Activated CD4-positive, alpha-beta memory T cell treated with anti-CD3 and anti-CD28 coated beads, Interleukin-2, amount 10 ng/mL, durations not matched to agents 7 days and 5 days (primary cell): ENCODE measurements at regions not wholly inside any gene's neighbourhood (a gene's known extent, or its start where the extent isn't known, plus 50 kb on each side); places are given as distances from the start of the nearest gene placed in this dataset.
"Not testable (repeated sequence)": the region's sequence is repeated elsewhere in the genome, so short reads cannot be mapped to it uniquely, and the experiment has no call there.

ENCODE experiments used
- CTCF ChIA-PET: fragments of 350-600 bp; sonication (Branson Sonifier 250); formaldehyde crosslinking; loops from one replicate; lab custom pipeline; 2021; ENCODE audit warnings: antibody characterized with exemption, inconsistent platforms; lab: Charles Lee
- POLR2A ChIA-PET: fragments of 350-600 bp; sonication (Branson Sonifier 250); formaldehyde crosslinking; loops from one replicate; lab custom pipeline; 2021; ENCODE audit warnings: antibody characterized with exemption; lab: Charles Lee
- DNase-seq: peaks from one replicate; pipeline ENCODE4 v3.0.0-alpha.2; 2020
- H3K27ac Mint-ChIP-seq: one replicate; pipeline ENCODE4 v1.8.0; 2021; ENCODE audit warnings: mild to moderate bottlenecking, mixed read lengths
- H3K27me3 Mint-ChIP-seq: one replicate; pipeline ENCODE4 v1.8.0; 2021; ENCODE audit warnings: mixed read lengths
- H3K36me3 Mint-ChIP-seq: one replicate; pipeline ENCODE4 v1.8.0; 2021; ENCODE audit warnings: low read depth, mixed read lengths
- H3K4me1 Mint-ChIP-seq: one replicate; pipeline ENCODE4 v1.8.0; 2021; ENCODE audit warnings: mixed read lengths
- H3K4me3 Mint-ChIP-seq: one replicate; pipeline ENCODE4 v1.8.0; 2021; ENCODE audit warnings: mild to moderate bottlenecking, mixed read lengths
- H3K9me3 Mint-ChIP-seq: one replicate; pipeline ENCODE4 v1.8.0; 2021; ENCODE audit warnings: mixed read lengths

DNA sequence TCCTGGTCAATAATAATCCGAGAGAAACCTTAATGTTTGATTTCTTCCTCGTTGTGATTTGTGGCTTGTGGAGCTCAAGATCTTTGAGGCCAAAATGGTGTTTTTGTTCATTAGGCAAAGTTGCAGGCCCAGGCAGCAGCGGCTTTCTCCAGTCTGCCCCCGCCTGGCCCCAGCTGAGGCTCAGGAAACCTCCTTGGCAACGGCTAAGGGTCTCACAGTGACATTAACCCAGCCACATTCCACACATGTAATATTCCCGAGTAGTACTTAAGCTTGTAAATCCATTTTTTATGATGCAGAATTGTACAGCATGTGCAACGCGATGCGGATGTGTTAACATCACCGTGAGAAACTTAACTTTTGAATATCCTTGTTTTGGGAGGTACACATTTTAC is 200.1 kb downstream of the BCL11A start:
- Mint-ChIP-seq H3K4me1 (peaks cover 11% of the 10 kb centered on the region), H3K27me3 (peaks cover 2% of the 10 kb centered on the region), H3K4me3 (no peak overlapping the region), H3K27ac (no peak overlapping the region), H3K36me3 (no peaks in the 10 kb centered on the region), H3K9me3 (no peaks in the 10 kb centered on the region)
- ChIA-PET POLR2A (no interaction called here), CTCF (no interaction called here)
- no peak for DNase-seq

DNA sequence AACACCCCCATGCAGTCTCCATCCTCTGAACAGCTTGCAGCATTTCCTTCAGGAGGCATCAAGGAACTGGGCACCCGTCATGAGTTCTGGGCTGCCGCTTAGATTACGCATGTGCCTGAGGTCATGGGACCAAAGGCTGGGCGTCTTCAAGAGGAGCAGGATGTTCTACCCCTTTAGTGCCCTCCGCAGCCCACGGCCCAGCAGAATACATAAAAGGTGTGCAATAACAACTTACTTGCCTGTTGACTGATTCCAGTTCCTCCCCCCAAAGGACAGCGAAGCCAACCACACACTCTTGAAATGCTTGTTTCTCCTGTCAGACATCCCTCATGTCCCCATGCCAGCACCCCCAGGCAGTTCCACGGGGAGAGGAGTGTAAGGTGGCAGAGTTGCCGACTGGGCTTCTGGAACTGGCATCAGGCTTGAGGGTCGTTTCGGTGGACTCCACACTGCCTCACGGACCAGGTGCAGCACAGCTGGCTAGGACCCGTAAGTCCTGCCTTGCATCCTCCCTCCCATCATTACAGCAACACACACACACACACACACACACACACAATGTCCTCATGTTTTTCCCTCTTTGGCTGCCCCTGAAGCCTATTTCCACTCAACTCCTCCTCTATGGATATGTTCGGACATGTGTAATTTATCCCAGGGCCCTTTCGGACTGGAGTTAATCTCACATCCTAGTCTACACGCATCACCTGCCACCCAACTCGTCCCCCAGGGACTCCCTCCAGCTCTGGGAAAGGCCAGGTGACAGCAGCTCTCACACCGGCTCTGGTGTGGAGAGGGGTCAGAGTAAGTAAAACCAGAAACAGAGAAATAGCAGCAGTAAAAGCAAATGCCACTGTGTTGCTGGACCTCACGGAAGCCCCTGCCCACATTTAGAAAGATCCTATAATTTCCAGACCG is 200.7 kb downstream of the BCL11A start:
- H3K9me3 Mint-ChIP-seq, result no peaks in the 10 kb centered on the region
- ChIA-PET CTCF (no interaction called here), POLR2A (no interaction called here)
- H3K27me3 Mint-ChIP-seq, result peaks cover 2% of the 10 kb centered on the region
- H3K36me3 Mint-ChIP-seq, result no peaks in the 10 kb centered on the region
- no peak for DNase-seq
- H3K4me1 Mint-ChIP-seq, result peaks cover 11% of the 10 kb centered on the region
- no peak overlapping the region for H3K4me3 Mint-ChIP-seq
- H3K27ac Mint-ChIP-seq, result no peak overlapping the region

DNA sequence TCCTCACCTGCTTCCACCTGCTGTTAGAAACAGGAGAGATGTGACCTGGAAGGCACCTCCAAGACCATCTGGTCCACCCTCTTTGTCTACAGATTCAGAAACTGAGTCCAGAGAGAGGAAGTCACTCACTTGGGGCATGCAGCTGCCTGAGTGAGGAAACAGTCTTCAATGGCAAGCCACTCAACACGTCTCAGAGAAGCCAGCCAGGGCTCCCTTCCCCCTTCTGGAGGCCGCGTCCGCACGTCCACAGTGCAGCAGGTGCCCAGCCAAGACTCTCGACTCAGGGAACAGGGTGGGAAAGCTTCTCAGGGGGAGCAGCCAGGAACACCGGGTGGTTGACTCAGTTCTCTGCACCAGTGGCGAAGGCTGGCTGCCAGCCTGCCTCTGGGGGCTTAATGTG is 201.7 kb downstream of the BCL11A start:
- Mint-ChIP-seq H3K27me3 (peaks cover 2% of the 10 kb centered on the region), H3K36me3 (no peaks in the 10 kb centered on the region), H3K4me3 (no peak overlapping the region), H3K4me1 (peaks cover 11% of the 10 kb centered on the region), H3K9me3 (no peaks in the 10 kb centered on the region), H3K27ac (no peak overlapping the region)
- ChIA-PET CTCF (no interaction called here), POLR2A (no interaction called here)
- DNase-seq, result no peak

DNA sequence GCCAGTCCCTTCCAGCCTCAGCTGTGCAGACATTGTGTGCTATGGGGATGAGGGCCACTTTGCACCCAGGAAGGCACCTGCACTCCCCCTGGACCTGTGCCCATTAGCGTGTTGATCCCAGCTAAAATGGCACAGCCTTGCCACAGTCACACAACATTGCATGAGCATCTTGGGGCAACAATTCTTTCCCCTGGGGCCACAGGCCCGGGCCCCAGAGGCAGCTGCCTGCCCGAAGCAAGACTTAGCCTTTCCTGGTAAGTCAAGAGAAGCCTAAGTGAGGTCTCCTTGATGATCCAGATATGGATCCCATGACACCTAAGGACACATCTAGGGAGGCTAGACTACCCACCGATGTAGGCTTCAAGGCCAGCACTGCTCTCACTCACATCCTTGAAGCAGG is 202.1 kb downstream of the BCL11A start:
- ChIA-PET CTCF (no interaction called here), POLR2A (no interaction called here)
- no peaks in the 10 kb centered on the region for H3K9me3 Mint-ChIP-seq
- H3K27ac Mint-ChIP-seq, result no peak overlapping the region
- H3K4me3 Mint-ChIP-seq, result no peak overlapping the region
- peaks cover 8% of the 10 kb centered on the region for H3K4me1 Mint-ChIP-seq
- no peaks in the 10 kb centered on the region for H3K36me3 Mint-ChIP-seq
- no peak for DNase-seq
- peaks cover 2% of the 10 kb centered on the region for H3K27me3 Mint-ChIP-seq

DNA sequence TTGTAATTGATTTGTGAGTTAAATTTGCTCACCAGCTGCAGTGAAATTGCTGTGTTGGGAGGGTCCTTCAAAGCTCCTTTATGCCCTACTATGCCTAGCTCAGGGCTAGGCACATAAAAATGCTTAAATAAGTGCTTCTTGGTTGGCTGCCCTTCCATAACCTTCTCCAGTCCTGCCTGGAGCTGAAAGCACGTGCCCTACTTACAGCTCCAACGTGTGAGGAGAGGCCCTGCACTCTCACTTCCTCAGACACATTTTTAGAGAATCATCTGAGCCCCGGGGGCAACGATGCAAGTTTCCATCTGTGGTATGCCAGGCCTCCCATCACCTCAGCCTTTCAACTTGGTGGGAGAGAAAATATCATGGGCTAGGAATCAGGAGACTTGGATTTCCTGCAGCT is 202.7 kb downstream of the BCL11A start:
- H3K27me3 Mint-ChIP-seq, result peaks cover 2% of the 10 kb centered on the region
- H3K36me3 Mint-ChIP-seq, result no peaks in the 10 kb centered on the region
- no peaks in the 10 kb centered on the region for H3K9me3 Mint-ChIP-seq
- DNase-seq, result no peak
- CTCF ChIA-PET, result no interaction called here
- H3K27ac Mint-ChIP-seq, result no peak overlapping the region
- POLR2A ChIA-PET, result no interaction called here
- peaks cover 3% of the 10 kb centered on the region for H3K4me1 Mint-ChIP-seq
- H3K4me3 Mint-ChIP-seq, result no peak overlapping the region

GRCh38 chr2:60347781-60348180 is 205.7 kb downstream of the BCL11A start:
- H3K27me3 Mint-ChIP-seq, result peaks cover 6% of the 10 kb centered on the region
- ChIA-PET CTCF (no interaction called here), POLR2A (no interaction called here)
- no peak overlapping the region for H3K27ac Mint-ChIP-seq
- no peaks in the 10 kb centered on the region for H3K9me3 Mint-ChIP-seq
- no peak overlapping the region for H3K4me3 Mint-ChIP-seq
- H3K36me3 Mint-ChIP-seq, result no peaks in the 10 kb centered on the region
- no peak for DNase-seq
- no peaks in the 10 kb centered on the region for H3K4me1 Mint-ChIP-seq

DNA sequence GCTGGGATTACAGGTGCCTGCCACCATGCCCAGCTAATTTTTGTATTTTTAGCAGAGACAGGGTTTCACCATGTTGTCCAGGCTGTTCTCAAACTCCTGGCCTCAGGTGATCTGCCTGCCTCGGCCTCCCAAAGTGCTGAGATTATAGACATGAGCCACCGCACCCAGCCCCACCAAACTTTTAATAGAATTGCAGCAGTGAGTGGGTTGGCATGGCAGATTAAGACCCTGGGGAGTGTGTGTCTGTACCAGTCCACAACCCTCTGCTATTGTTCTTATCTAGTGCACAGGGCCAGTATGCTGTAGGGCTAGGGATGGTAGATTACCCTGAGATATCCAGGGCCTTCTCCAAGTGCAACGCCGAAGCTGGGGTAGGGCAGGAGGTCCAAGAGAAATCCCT is 211.0 kb downstream of the BCL11A start:
- CTCF ChIA-PET, H3K4me1 Mint-ChIP-seq, POLR2A ChIA-PET, H3K4me3 Mint-ChIP-seq, H3K27me3 Mint-ChIP-seq, H3K27ac Mint-ChIP-seq, DNase-seq, H3K36me3 Mint-ChIP-seq, H3K9me3 Mint-ChIP-seq: not testable (repeated sequence)

DNA sequence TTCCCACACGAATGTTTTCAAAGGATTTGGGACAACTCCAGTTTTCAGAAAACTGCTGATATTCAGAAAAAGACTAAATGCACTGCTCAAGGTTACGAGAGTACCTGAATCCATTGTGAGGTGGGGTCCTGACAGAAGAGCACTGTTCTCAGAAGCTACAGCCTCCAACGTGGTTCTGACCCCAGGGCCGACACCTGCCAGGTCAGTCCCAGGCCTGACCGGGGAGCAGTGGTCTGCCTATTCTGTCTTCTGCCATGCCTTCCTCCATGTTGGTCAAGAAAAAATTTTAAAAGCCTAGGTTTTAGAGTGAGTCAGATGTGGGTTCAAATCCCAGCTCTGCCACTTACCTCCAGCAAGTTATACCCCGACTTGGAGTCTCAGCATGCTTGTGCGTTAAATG is 212.3 kb downstream of the BCL11A start:
- H3K27me3 Mint-ChIP-seq, result peaks cover 8% of the 10 kb centered on the region
- no peak for DNase-seq
- H3K27ac Mint-ChIP-seq, result no peak overlapping the region
- ChIA-PET POLR2A (no interaction called here), CTCF (no interaction called here)
- H3K36me3 Mint-ChIP-seq, result no peaks in the 10 kb centered on the region
- H3K4me1 Mint-ChIP-seq, result no peaks in the 10 kb centered on the region
- no peak overlapping the region for H3K4me3 Mint-ChIP-seq
- no peaks in the 10 kb centered on the region for H3K9me3 Mint-ChIP-seq

- ChIA-PET CTCF (no interaction called here), POLR2A (no interaction called here)
- Mint-ChIP-seq H3K4me3 (no peak overlapping the region), H3K9me3 (no peaks in the 10 kb centered on the region), H3K27me3 (peaks cover 6% of the 10 kb centered on the region), H3K27ac (no peak overlapping the region), H3K36me3 (no peaks in the 10 kb centered on the region), H3K4me1 (no peaks in the 10 kb centered on the region)
- DNase-seq, result no peak
Measured at GRCh38 chr2:60339286-60339685, 214.2 kb downstream of the BCL11A start.

- H3K9me3 Mint-ChIP-seq, result no peaks in the 10 kb centered on the region
- H3K4me1 Mint-ChIP-seq, result no peaks in the 10 kb centered on the region
- POLR2A ChIA-PET, result no interaction called here
- no peak overlapping the region for H3K4me3 Mint-ChIP-seq
- DNase-seq, result no peak
- CTCF ChIA-PET, result no interaction called here
- H3K27me3 Mint-ChIP-seq, result peaks cover 3% of the 10 kb centered on the region
- no peaks in the 10 kb centered on the region for H3K36me3 Mint-ChIP-seq
- no peak overlapping the region for H3K27ac Mint-ChIP-seq
Measured at GRCh38 chr2:60337142-60337497, 216.3 kb downstream of the BCL11A start.

DNA sequence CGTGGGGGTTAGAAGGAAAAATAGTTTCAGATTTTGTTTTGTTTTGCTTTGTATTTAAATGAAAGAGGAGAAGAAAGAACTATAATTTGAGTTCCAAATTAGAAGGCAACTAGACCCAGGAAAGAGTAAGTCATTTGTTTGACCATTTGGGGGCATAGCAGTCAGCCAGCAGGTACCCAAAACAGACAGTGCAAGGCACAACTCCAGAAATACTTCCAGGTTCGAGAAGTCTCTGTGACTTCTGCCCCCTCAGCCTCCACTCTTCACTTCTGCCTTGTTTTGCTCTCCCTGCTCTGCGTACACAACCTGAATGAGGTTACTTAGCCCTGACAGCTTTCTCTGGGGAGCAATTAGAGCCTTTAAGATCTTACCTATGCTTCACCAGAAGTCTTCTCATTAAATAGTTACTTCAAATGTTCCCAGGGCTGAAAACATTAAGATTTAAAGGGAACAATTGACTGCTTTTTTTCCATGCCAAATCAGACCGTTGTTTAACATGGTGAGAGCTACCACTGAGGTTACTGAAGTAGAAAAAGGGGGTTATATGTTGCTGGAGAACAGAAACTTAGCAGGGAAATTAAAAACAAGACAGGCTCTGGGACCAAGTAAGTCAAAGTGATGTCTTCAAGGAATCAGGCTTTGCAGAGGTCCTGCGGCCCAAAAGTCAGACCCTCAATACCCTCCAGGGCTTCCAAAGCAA is 216.9 kb downstream of the BCL11A start:
- H3K4me1 Mint-ChIP-seq, result no peaks in the 10 kb centered on the region
- no peak overlapping the region for H3K27ac Mint-ChIP-seq
- no peaks in the 10 kb centered on the region for H3K9me3 Mint-ChIP-seq
- POLR2A ChIA-PET, result no interaction called here
- H3K36me3 Mint-ChIP-seq, result no peaks in the 10 kb centered on the region
- no peak overlapping the region for H3K4me3 Mint-ChIP-seq
- no peak for DNase-seq
- CTCF ChIA-PET, result no interaction called here
- peaks cover 3% of the 10 kb centered on the region for H3K27me3 Mint-ChIP-seq

GRCh38 chr2:60335533-60336237 is 217.8 kb downstream of the BCL11A start:
- POLR2A ChIA-PET, result no interaction called here
- no peaks in the 10 kb centered on the region for H3K4me1 Mint-ChIP-seq
- no peak for DNase-seq
- no peaks in the 10 kb centered on the region for H3K9me3 Mint-ChIP-seq
- CTCF ChIA-PET, result no interaction called here
- no peaks in the 10 kb centered on the region for H3K36me3 Mint-ChIP-seq
- peaks cover 6% of the 10 kb centered on the region for H3K27me3 Mint-ChIP-seq
- no peak overlapping the region for H3K27ac Mint-ChIP-seq
- H3K4me3 Mint-ChIP-seq, result no peak overlapping the region

- Mint-ChIP-seq H3K27ac (no peak overlapping the region), H3K36me3 (no peaks in the 10 kb centered on the region), H3K27me3 (peaks cover 6% of the 10 kb centered on the region), H3K4me3 (no peak overlapping the region), H3K4me1 (no peaks in the 10 kb centered on the region), H3K9me3 (no peaks in the 10 kb centered on the region)
- ChIA-PET CTCF (no interaction called here), POLR2A (no interaction called here)
- DNase-seq, result no peak
Measured at GRCh38 chr2:60334610-60335009, 218.8 kb downstream of the BCL11A start.
